Smooth muscle cell (in vitro differentiated cells): ENCODE measurements at regions not wholly inside any gene's neighbourhood (a gene's known extent, or its start where the extent isn't known, plus 50 kb on each side); places are given as distances from the start of the nearest gene placed in this dataset.

ENCODE experiments used
- DNase-seq: peaks from one replicate; lab custom pipeline; 2025; ENCODE audit not compliant: unreplicated experiment; lab: John Stamatoyannopoulos, UW
- H2AFZ ChIP-seq: fragments of 200-600 bp; sonication (generic); 2 replicates; pipeline ENCODE4 v1.6.0; 2016; ENCODE audit warnings: antibody characterized with exemption, low read depth, mild to moderate bottlenecking
- H3F3A ChIP-seq: fragments of 200-600 bp; sonication (generic); 2 replicates; pipeline ENCODE4 v1.6.0; 2017; ENCODE audit warnings: antibody characterized with exemption, low read depth
- H3K27ac ChIP-seq: fragments of 200-600 bp; sonication (generic); 2 replicates; pipeline ENCODE4 v1.5.1; 2016; ENCODE audit warnings: low read depth, mild to moderate bottlenecking
- H3K27me3 ChIP-seq: fragments of 200-600 bp; sonication (generic); 2 replicates; pipeline ENCODE4 v1.6.1; 2016; ENCODE audit warnings: low read depth, mild to moderate bottlenecking
- H3K36me3 ChIP-seq: fragments of 200-600 bp; sonication (generic); 2 replicates; pipeline ENCODE4 v1.5.1; 2016; ENCODE audit warnings: low read depth
- H3K4me1 ChIP-seq: fragments of 200-600 bp; sonication (generic); 2 replicates; pipeline ENCODE4 v1.5.1; 2016; ENCODE audit warnings: low read depth
- H3K4me2 ChIP-seq: fragments of 200-600 bp; sonication (generic); 2 replicates; pipeline ENCODE4 v1.6.0; 2016; ENCODE audit warnings: mild to moderate bottlenecking
- H3K4me3 ChIP-seq: fragments of 200-600 bp; sonication (generic); 2 replicates; pipeline ENCODE4 v1.5.1; 2016; ENCODE audit warnings: mild to moderate bottlenecking
- H3K79me2 ChIP-seq: fragments of 200-600 bp; sonication (generic); 2 replicates; pipeline ENCODE4 v1.6.0; 2016; ENCODE audit warnings: low read depth, mild to moderate bottlenecking
- H3K9ac ChIP-seq: fragments of 200-600 bp; sonication (generic); 2 replicates; pipeline ENCODE4 v1.6.0; 2016; ENCODE audit warnings: low read depth
- H3K9me3 ChIP-seq: fragments of 200-600 bp; sonication (generic); replicated peaks from 2 replicates; pipeline ENCODE4 v1.5.1; 2016; ENCODE audit warnings: low read depth
- H4K20me1 ChIP-seq: fragments of 200-600 bp; sonication (generic); 2 replicates; pipeline ENCODE4 v1.6.0; 2016; ENCODE audit warnings: low read depth
- CTCF ChIP-seq: fragments of 200-600 bp; sonication (generic); IDR thresholded peaks from 2 replicates; pipeline ENCODE4 v1.5.1; 2017; ENCODE audit warnings: borderline replicate concordance, mild to moderate bottlenecking, antibody characterized with exemption; ENCODE audit not compliant: insufficient read depth, poor library complexity, severe bottlenecking
- WGBS: methylation state at CpG from one replicate; pipeline ENCODE4 v1.1.7; 2016; ENCODE audit warnings: low lambda C conversion rate; 5-methylcytosine and 5-hydroxymethylcytosine counted together

- H3K27ac ChIP-seq = no peak overlapping the region
- no peak for TF ChIP-seq CTCF
- no peak for DNase-seq
- no peaks in the 10 kb centered on the region for H3K36me3 ChIP-seq
- H3K27me3 ChIP-seq = no peaks in the 10 kb centered on the region
- H3F3A ChIP-seq = no peaks in the 10 kb centered on the region
- 90% methylated on average over 3 of the region's 3 CpGs for WGBS
- H3K4me1 ChIP-seq = no peaks in the 10 kb centered on the region
- H3K79me2 ChIP-seq = no peaks in the 10 kb centered on the region
- no peak overlapping the region for H3K4me2 ChIP-seq
- no peak overlapping the region for H3K9ac ChIP-seq
- no peaks in the 10 kb centered on the region for H4K20me1 ChIP-seq
- H3K4me3 ChIP-seq = no peak overlapping the region
- H2AFZ ChIP-seq = no peak overlapping the region
- H3K9me3 ChIP-seq = peaks cover 3% of the 10 kb centered on the region
Measured at GRCh38 chr3:109597444-109597843, 260.1 kb upstream of the DPPA4 start.

- Histone ChIP-seq H4K20me1 (no peaks in the 10 kb centered on the region), H3K27me3 (peaks cover 11% of the 10 kb centered on the region), H3F3A (no peaks in the 10 kb centered on the region), H3K4me3 (no peak overlapping the region), H3K27ac (no peak overlapping the region), H3K36me3 (no peaks in the 10 kb centered on the region), H3K79me2 (no peaks in the 10 kb centered on the region), H3K4me2 (no peak overlapping the region), H2AFZ (no peak overlapping the region), H3K9me3 (no peaks in the 10 kb centered on the region), H3K4me1 (no peaks in the 10 kb centered on the region), H3K9ac (no peak overlapping the region)
- DNase-seq = no peak
- TF ChIP-seq CTCF = no peak
- 100% methylated on average over 1 of the region's 1 CpG for WGBS
Measured at GRCh38 chr3:109607897-109608296, 270.6 kb upstream of the DPPA4 start.

- Histone ChIP-seq H4K20me1 (no peaks in the 10 kb centered on the region), H3K79me2 (no peaks in the 10 kb centered on the region), H3K4me2 (no peak overlapping the region), H3K27me3 (peaks cover 11% of the 10 kb centered on the region), H3K27ac (no peak overlapping the region), H3F3A (no peaks in the 10 kb centered on the region), H3K4me1 (no peaks in the 10 kb centered on the region), H3K9ac (no peak overlapping the region), H2AFZ (no peak overlapping the region), H3K36me3 (no peaks in the 10 kb centered on the region), H3K4me3 (no peak overlapping the region), H3K9me3 (no peaks in the 10 kb centered on the region)
- TF ChIP-seq CTCF = no peak
- WGBS = 91% methylated on average over 9 of the region's 9 CpGs
- no peak for DNase-seq
Measured at GRCh38 chr3:109608574-109608973, 271.2 kb upstream of the DPPA4 start.

- no peak for TF ChIP-seq CTCF
- Histone ChIP-seq H3K27ac (no peak overlapping the region), H3F3A (no peaks in the 10 kb centered on the region), H3K27me3 (no peaks in the 10 kb centered on the region), H2AFZ (no peak overlapping the region), H3K4me3 (no peak overlapping the region), H3K36me3 (no peaks in the 10 kb centered on the region), H3K79me2 (no peaks in the 10 kb centered on the region), H3K4me2 (no peak overlapping the region), H3K9me3 (no peaks in the 10 kb centered on the region), H4K20me1 (no peaks in the 10 kb centered on the region), H3K9ac (no peak overlapping the region), H3K4me1 (no peaks in the 10 kb centered on the region)
- DNase-seq = no peak
- WGBS = 85% methylated on average over 2 of the region's 2 CpGs
Measured at GRCh38 chr3:109618766-109619378, 281.5 kb upstream of the DPPA4 start.
